IMR-90 (cell line): ENCODE measurements at regions not wholly inside any gene's neighbourhood (a gene's known extent, or its start where the extent isn't known, plus 50 kb on each side); places are given as distances from the start of the nearest gene placed in this dataset.

Experiments used
- ATAC-seq: fragments of 200-7000 bp; cut with Tn5 transposase; 2 replicates; pipeline ENCODE4 v1.9.1; 2020; ENCODE audit warnings: low read depth, mild to moderate bottlenecking, moderate library complexity
- BruUV-seq: library from RNA; stranded (reverse); fragments of 400-500 nt; replicated peaks from 2 replicates; lab custom pipeline; 2021; lab: Mats Ljungman, UMichigan
- CTCF ChIA-PET: fragments of 300-600 bp; formaldehyde crosslinking; extraction: SDS; loops from one replicate; lab custom pipeline; 2021; ENCODE audit warnings: antibody characterized with exemption; lab: Yijun Ruan, JAX
- POLR2A ChIA-PET: fragments of 300-600 bp; sonication (Branson Sonifier 250); formaldehyde crosslinking; loops from one replicate; lab custom pipeline; 2022; ENCODE audit warnings: antibody characterized with exemption; ENCODE audit not compliant: unreplicated experiment; lab: Charles Lee
- DNase-seq: peaks from one replicate; pipeline ENCODE4 v3.0.0; 2013
- H2AFZ ChIP-seq: replicated peaks from 2 replicates; pipeline ENCODE3; 2013; ENCODE audit warnings: low read length, mild to moderate bottlenecking; ENCODE audit not compliant: poor library complexity
- H2AK5ac ChIP-seq: 2 replicates; pipeline ENCODE4 v1.6.1; 2013; ENCODE audit warnings: low read depth, low read length, inconsistent platforms
- H2AK9ac ChIP-seq: replicated peaks from 2 replicates; pipeline ENCODE3; 2013; ENCODE audit warnings: mild to moderate bottlenecking, low read depth, low read length, moderate library complexity; ENCODE audit not compliant: poor library complexity
- H2BK120ac ChIP-seq: 2 replicates; pipeline ENCODE4 v1.6.1; 2013; ENCODE audit warnings: low read depth, low read length, inconsistent platforms
- H2BK15ac ChIP-seq: 3 replicates; pipeline ENCODE4 v1.6.1; 2013; ENCODE audit warnings: low read depth, low read length, inconsistent platforms
- H2BK20ac ChIP-seq: 2 replicates; pipeline ENCODE4 v1.6.1; 2013; ENCODE audit warnings: low read depth, mild to moderate bottlenecking, inconsistent platforms, low read length, moderate library complexity
- H2BK5ac ChIP-seq: 2 replicates; pipeline ENCODE4 v1.6.1; 2013; ENCODE audit warnings: mild to moderate bottlenecking, low read depth, low read length, inconsistent platforms; ENCODE audit not compliant: poor library complexity, severe bottlenecking
- H3K14ac ChIP-seq: replicated peaks from 2 replicates; pipeline ENCODE4 v1.6.1; 2013; ENCODE audit warnings: low read depth, low read length, inconsistent platforms
- H3K18ac ChIP-seq: 2 replicates; pipeline ENCODE4 v1.6.1; 2013; ENCODE audit warnings: low read depth, low read length, control low read depth
- H3K23ac ChIP-seq: 2 replicates; pipeline ENCODE4 v1.6.1; 2013; ENCODE audit warnings: low read depth, low read length, inconsistent platforms
- H3K27ac ChIP-seq: 2 replicates; pipeline ENCODE4 v1.5.1; 2013; ENCODE audit warnings: mild to moderate bottlenecking, control low read depth, low read length; ENCODE audit not compliant: insufficient read depth
- H3K27me3 ChIP-seq: 2 replicates; pipeline ENCODE4 v1.6.1; 2013; ENCODE audit warnings: low read length; ENCODE audit not compliant: control insufficient read depth, insufficient read depth
- H3K36me3 ChIP-seq: 2 replicates; pipeline ENCODE4 v1.6.1; 2013; ENCODE audit warnings: low read length, mixed read lengths; ENCODE audit not compliant: control insufficient read depth, insufficient read depth
- H3K4ac ChIP-seq: 2 replicates; pipeline ENCODE4 v1.6.1; 2013; ENCODE audit warnings: low read depth, low read length, inconsistent platforms
- H3K4me1 ChIP-seq: 2 replicates; pipeline ENCODE4 v1.6.1; 2013; ENCODE audit warnings: low read length, mixed read lengths; ENCODE audit not compliant: control insufficient read depth, insufficient read depth
- H3K4me2 ChIP-seq: 2 replicates; pipeline ENCODE4 v1.6.1; 2013; ENCODE audit warnings: low read depth, mild to moderate bottlenecking, control low read depth, low read length, moderate library complexity
- H3K4me3 ChIP-seq: 2 replicates; pipeline ENCODE4 v1.5.1; 2013; ENCODE audit warnings: low read depth, mild to moderate bottlenecking, control low read depth, low read length, moderate library complexity; ENCODE audit not compliant: insufficient read depth
- H3K56ac ChIP-seq: 2 replicates; pipeline ENCODE4 v1.6.1; 2013; ENCODE audit warnings: low read length, inconsistent platforms; ENCODE audit not compliant: insufficient read depth; ENCODE audit errors: extremely low read depth
- H3K79me1 ChIP-seq, 2 experiments: 2 replicates each; pipeline ENCODE4 v1.6.1; 2013; ENCODE audit warnings: low read length in 2 of 2, inconsistent platforms in 1 of 2, low read depth in 1 of 2
- H3K9ac ChIP-seq: 2 replicates; pipeline ENCODE4 v1.6.1; 2013; ENCODE audit warnings: low read depth, low read length, control low read depth
- H3K9me1 ChIP-seq: 2 replicates; pipeline ENCODE4 v1.6.1; 2013; ENCODE audit warnings: low read length, inconsistent platforms; ENCODE audit not compliant: insufficient read depth
- H3K9me3 ChIP-seq: 2 replicates; pipeline ENCODE4 v1.6.1; 2013; ENCODE audit warnings: low read length; ENCODE audit not compliant: control insufficient read depth, insufficient read depth
- H4K20me1 ChIP-seq: 2 replicates; pipeline ENCODE4 v1.6.1; 2013; ENCODE audit warnings: low read length, inconsistent platforms; ENCODE audit not compliant: insufficient read depth
- H4K5ac ChIP-seq: 2 replicates; pipeline ENCODE4 v1.6.1; 2013; ENCODE audit warnings: mild to moderate bottlenecking, low read depth, low read length, control low read depth
- H4K8ac ChIP-seq, 2 experiments: 2 replicates each; pipeline ENCODE4 v1.6.1; 2013; ENCODE audit warnings: low read depth in 2 of 2, low read length in 2 of 2, control low read depth in 1 of 2, inconsistent platforms in 1 of 2
- H4K91ac ChIP-seq: 2 replicates; pipeline ENCODE4 v1.6.1; 2013; ENCODE audit warnings: low read depth, low read length, inconsistent platforms; ENCODE audit not compliant: insufficient read depth
- BHLHE40 ChIP-seq: fragments of 150-350 bp; IDR thresholded peaks from 2 replicates; pipeline ENCODE4 v1.6.1; 2016; ENCODE audit warnings: mild to moderate bottlenecking, low read depth, low read length
- CEBPB ChIP-seq: IDR thresholded peaks from 2 replicates; pipeline ENCODE4 v1.6.1; 2012; ENCODE audit warnings: low read depth, low read length, improper control_type of control experiment
- CHD1 ChIP-seq: IDR thresholded peaks from 2 replicates; pipeline ENCODE4 v1.6.1; 2012; ENCODE audit warnings: low read depth, low read length, improper control_type of control experiment
- FOS ChIP-seq: fragments of 150-350 bp; IDR thresholded peaks from 2 replicates; pipeline ENCODE4 v1.6.1; 2016; ENCODE audit warnings: low read depth, low read length
- MAFK ChIP-seq: IDR thresholded peaks from 2 replicates; pipeline ENCODE4 v1.6.1; 2012; ENCODE audit warnings: low read depth, low read length, improper control_type of control experiment
- MAZ ChIP-seq: IDR thresholded peaks from 2 replicates; pipeline ENCODE4 v1.6.1; 2012; ENCODE audit warnings: low read depth, mild to moderate bottlenecking, low read length, improper control_type of control experiment, moderate library complexity, borderline replicate concordance
- MXI1 ChIP-seq: IDR thresholded peaks from 2 replicates; pipeline ENCODE4 v1.6.1; 2012; ENCODE audit warnings: low read depth, mild to moderate bottlenecking, low read length, moderate library complexity, borderline replicate concordance
- NFE2L2 ChIP-seq: fragments of 150-350 bp; IDR thresholded peaks from 2 replicates; pipeline ENCODE4 v1.6.1; 2016; ENCODE audit warnings: low read depth, mild to moderate bottlenecking, low read length
- POLR2A ChIP-seq: IDR thresholded peaks from 2 replicates; pipeline ENCODE4 v1.6.1; 2012; ENCODE audit warnings: mild to moderate bottlenecking, low read depth, low read length
- RAD21 ChIP-seq: IDR thresholded peaks from 2 replicates; pipeline ENCODE4 v1.6.1; 2012; ENCODE audit warnings: low read length, improper control_type of control experiment
- RCOR1 ChIP-seq: IDR thresholded peaks from 2 replicates; pipeline ENCODE4 v1.6.1; 2012; ENCODE audit warnings: mild to moderate bottlenecking, low read length, improper control_type of control experiment; ENCODE audit not compliant: insufficient replicate concordance
- RFX5 ChIP-seq: IDR thresholded peaks from 2 replicates; pipeline ENCODE4 v1.8.0; 2012; ENCODE audit warnings: low read depth, mild to moderate bottlenecking, low read length, moderate library complexity
- SMC3 ChIP-seq: fragments of 150-350 bp; IDR thresholded peaks from 2 replicates; pipeline ENCODE4 v1.6.1; 2016; ENCODE audit warnings: low read depth, mild to moderate bottlenecking, antibody characterized with exemption, low read length, moderate library complexity
- USF2 ChIP-seq: fragments of 150-350 bp; IDR thresholded peaks from 2 replicates; pipeline ENCODE4 v1.6.1; 2017; ENCODE audit warnings: mild to moderate bottlenecking, antibody characterized with exemption, low read length, low read depth
- WGBS, 2 experiments: methylation state at CpG; one replicate each; pipeline versions ENCODE4 v1.1.5 to v1.1.7; 2013; ENCODE audit warnings: missing lambda C conversion rate in 2 of 2; ENCODE audit not compliant: insufficient read length in 1 of 2; ENCODE audit errors: extremely low coverage in 2 of 2; 5-methylcytosine and 5-hydroxymethylcytosine counted together
- dilution Hi-C: fragments of 300-500 bp; cut with HindIII; formaldehyde crosslinking; loops from one replicate; pipeline ENCODE4 v1.14.3; 2018; ENCODE audit warnings: low sequenced_read_pairs; ENCODE audit not compliant: unreplicated experiment
- in situ Hi-C: fragments of 300-500 bp; cut with MboI; formaldehyde crosslinking; loops from 3 replicates; pipeline ENCODE4 v1.14.3; 2019; ENCODE audit warnings: low sequenced_read_pairs, inconsistent platforms, mixed read lengths
- intact Hi-C: fragments of 100-400 bp; cut with micrococcal nuclease; formaldehyde crosslinking; loops from 2 replicates; pipeline ENCODE4 v1.10.0; 2022
- TF ChIP-seq, protein P1 (sequence below): conservative IDR thresholded peaks from 2 replicates; pipeline ENCODE4 v1.5.1; 2012; ENCODE audit warnings: mild to moderate bottlenecking, low read depth, low read length, improper control_type of control experiment
- TF ChIP-seq, protein P2 (sequence below): fragments of 150-350 bp; IDR thresholded peaks from 2 replicates; pipeline ENCODE4 v1.6.1; 2016; ENCODE audit warnings: low read depth, mild to moderate bottlenecking, low read length, moderate library complexity, borderline replicate concordance

- POLR2A ChIA-PET, result no interaction called here
- intact Hi-C loops, result loop anchor here (1.0 to 5.0 kb wide), 2 partner anchors 189 to 551 kb away; no protein-coding TSS in a partner anchor
Measured at GRCh38 chr12:60148109-60148508, 552.3 kb downstream of the SLC16A7 start.

More at GRCh38 chr12:60148109-60148508, 552.3 kb downstream of the SLC16A7 start:
- H3K9ac ChIP-seq, result no peak overlapping the region
- H3K36me3 ChIP-seq, result no peaks in the 10 kb centered on the region
- H3K4me1 ChIP-seq, result peaks cover 2% of the 10 kb centered on the region
- no peak overlapping the region for H2AK9ac ChIP-seq
- H3K27ac ChIP-seq, result peak overlapping the region; percentile 76
- no peaks in the 10 kb centered on the region for H3K79me1 ChIP-seq
- no TSS peak for BruUV-seq
- peak overlapping the region; percentile 41 for H3K14ac ChIP-seq
- H4K5ac ChIP-seq, result peak overlapping the region; percentile 26
- no peak overlapping the region for H2AFZ ChIP-seq
- H3K4me2 ChIP-seq, result peak overlapping the region; percentile 53; the same call in 1 of the 2 replicates
- CTCF ChIA-PET, result no interaction called here
- no peaks in the 10 kb centered on the region for H3K9me3 ChIP-seq
- peak overlapping the region; percentile 94 for H3K18ac ChIP-seq
- TF ChIP-seq, protein P1, sequence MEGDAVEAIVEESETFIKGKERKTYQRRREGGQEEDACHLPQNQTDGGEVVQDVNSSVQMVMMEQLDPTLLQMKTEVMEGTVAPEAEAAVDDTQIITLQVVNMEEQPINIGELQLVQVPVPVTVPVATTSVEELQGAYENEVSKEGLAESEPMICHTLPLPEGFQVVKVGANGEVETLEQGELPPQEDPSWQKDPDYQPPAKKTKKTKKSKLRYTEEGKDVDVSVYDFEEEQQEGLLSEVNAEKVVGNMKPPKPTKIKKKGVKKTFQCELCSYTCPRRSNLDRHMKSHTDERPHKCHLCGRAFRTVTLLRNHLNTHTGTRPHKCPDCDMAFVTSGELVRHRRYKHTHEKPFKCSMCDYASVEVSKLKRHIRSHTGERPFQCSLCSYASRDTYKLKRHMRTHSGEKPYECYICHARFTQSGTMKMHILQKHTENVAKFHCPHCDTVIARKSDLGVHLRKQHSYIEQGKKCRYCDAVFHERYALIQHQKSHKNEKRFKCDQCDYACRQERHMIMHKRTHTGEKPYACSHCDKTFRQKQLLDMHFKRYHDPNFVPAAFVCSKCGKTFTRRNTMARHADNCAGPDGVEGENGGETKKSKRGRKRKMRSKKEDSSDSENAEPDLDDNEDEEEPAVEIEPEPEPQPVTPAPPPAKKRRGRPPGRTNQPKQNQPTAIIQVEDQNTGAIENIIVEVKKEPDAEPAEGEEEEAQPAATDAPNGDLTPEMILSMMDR, result no peak
- TF ChIP-seq USF2, result peak; percentile 41; the same call in 1 of the 2 replicates
- TF ChIP-seq FOS, result peak; percentile 57
- TF ChIP-seq BHLHE40, result peak; percentile 77
- TF ChIP-seq, protein P2, sequence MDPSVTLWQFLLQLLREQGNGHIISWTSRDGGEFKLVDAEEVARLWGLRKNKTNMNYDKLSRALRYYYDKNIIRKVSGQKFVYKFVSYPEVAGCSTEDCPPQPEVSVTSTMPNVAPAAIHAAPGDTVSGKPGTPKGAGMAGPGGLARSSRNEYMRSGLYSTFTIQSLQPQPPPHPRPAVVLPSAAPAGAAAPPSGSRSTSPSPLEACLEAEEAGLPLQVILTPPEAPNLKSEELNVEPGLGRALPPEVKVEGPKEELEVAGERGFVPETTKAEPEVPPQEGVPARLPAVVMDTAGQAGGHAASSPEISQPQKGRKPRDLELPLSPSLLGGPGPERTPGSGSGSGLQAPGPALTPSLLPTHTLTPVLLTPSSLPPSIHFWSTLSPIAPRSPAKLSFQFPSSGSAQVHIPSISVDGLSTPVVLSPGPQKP, result no peak
- TF ChIP-seq CEBPB, result peak; percentile 37; the same call in 1 of the 2 replicates
- TF ChIP-seq RAD21, result no peak
- no peak for TF ChIP-seq MAFK
- no peak for TF ChIP-seq RCOR1
- no peak for TF ChIP-seq MAZ
- TF ChIP-seq NFE2L2, result no peak
- TF ChIP-seq RFX5, result no peak
- no peak for TF ChIP-seq MXI1
- no peak for TF ChIP-seq SMC3
- TF ChIP-seq CHD1, result no peak
- TF ChIP-seq POLR2A, result no peak
- dilution Hi-C loops, result no loop called here
- no peak overlapping the region for H3K4me3 ChIP-seq
- peak overlapping the region; percentile 60; the same call in 1 of the 2 replicates for H3K56ac ChIP-seq
- peak overlapping the region; percentile 39; the same call in 1 of the 2 replicates for H2AK5ac ChIP-seq
- no peaks in the 10 kb centered on the region for H3K27me3 ChIP-seq
- H2BK120ac ChIP-seq, result peak overlapping the region; percentile 88
- peak overlapping the region; percentile 96 for H2BK20ac ChIP-seq
- H3K4ac ChIP-seq, result peak overlapping the region; percentile 79
- peak overlapping the region; percentile 25; the same call in 1 of the 3 replicates for H2BK15ac ChIP-seq
- peak overlapping the region; percentile 83 for H4K91ac ChIP-seq
- H3K9me1 ChIP-seq, result no peaks in the 10 kb centered on the region
- H4K20me1 ChIP-seq, result no peaks in the 10 kb centered on the region
- in situ Hi-C loops, result no loop called here
- WGBS, 2 experiments, result no CpG with 5 or more reads among the region's 2 CpGs
- ATAC-seq (peak; percentile 78), DNase-seq (peak; percentile 92)
- peak overlapping the region; percentile 28; the same call in 1 of the 2 replicates for H3K23ac ChIP-seq
- H4K8ac ChIP-seq, result peak overlapping the region; percentile 6 to 78; a peak in 2 of 4 replicates
- peak overlapping the region; percentile 92 for H2BK5ac ChIP-seq
